ENCODE measurements at regions not wholly inside any gene's neighbourhood (a gene's known extent, or its start where the extent isn't known, plus 50 kb on each side); places are given as distances from the start of the nearest gene placed in this dataset.
"Not testable (repeated sequence)": the region's sequence is repeated elsewhere in the genome, so short reads cannot be mapped to it uniquely, and the experiment has no call there.

DNA sequence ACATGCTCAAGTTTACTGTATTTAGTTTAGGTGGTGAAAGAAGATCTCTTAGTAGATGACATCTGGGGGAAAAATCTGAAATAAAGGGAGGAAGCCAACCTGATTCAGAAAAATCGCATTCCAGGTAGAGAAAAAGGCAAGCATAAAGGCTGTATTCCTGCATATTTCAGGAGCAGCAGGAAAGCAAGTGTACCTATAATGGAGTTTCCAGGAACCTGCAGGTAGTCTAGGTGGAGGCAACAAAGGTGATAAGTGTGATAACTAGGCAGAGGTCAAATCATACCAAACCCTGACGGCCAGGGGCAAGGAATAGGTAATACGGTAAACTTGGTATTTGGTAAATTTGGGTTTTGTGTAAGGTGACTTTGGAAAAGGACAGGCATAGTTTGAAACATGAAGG is 132.8 kb upstream of the GOT2 start:
- H3K4me1 ChIP-seq (ENCODE audit: low read depth), result no peaks in the 10 kb centered on the region
- H3K27ac ChIP-seq, result no peak overlapping the region
- H3K9me3 ChIP-seq (ENCODE audit: low read depth), result no peaks in the 10 kb centered on the region
- DNase-seq (ENCODE audit: low read depth in 1 of 2, low spot score in 1 of 2), result no peak
- no peak overlapping the region for H3K4me3 ChIP-seq
- TF ChIP-seq, protein P1, sequence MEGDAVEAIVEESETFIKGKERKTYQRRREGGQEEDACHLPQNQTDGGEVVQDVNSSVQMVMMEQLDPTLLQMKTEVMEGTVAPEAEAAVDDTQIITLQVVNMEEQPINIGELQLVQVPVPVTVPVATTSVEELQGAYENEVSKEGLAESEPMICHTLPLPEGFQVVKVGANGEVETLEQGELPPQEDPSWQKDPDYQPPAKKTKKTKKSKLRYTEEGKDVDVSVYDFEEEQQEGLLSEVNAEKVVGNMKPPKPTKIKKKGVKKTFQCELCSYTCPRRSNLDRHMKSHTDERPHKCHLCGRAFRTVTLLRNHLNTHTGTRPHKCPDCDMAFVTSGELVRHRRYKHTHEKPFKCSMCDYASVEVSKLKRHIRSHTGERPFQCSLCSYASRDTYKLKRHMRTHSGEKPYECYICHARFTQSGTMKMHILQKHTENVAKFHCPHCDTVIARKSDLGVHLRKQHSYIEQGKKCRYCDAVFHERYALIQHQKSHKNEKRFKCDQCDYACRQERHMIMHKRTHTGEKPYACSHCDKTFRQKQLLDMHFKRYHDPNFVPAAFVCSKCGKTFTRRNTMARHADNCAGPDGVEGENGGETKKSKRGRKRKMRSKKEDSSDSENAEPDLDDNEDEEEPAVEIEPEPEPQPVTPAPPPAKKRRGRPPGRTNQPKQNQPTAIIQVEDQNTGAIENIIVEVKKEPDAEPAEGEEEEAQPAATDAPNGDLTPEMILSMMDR (IDR thresholded peaks at IDR 0.05; ENCODE audit: low read depth, low read length), result no peak
- no peaks in the 10 kb centered on the region for H3K36me3 ChIP-seq
- no peaks in the 10 kb centered on the region for H3K27me3 ChIP-seq

DNA sequence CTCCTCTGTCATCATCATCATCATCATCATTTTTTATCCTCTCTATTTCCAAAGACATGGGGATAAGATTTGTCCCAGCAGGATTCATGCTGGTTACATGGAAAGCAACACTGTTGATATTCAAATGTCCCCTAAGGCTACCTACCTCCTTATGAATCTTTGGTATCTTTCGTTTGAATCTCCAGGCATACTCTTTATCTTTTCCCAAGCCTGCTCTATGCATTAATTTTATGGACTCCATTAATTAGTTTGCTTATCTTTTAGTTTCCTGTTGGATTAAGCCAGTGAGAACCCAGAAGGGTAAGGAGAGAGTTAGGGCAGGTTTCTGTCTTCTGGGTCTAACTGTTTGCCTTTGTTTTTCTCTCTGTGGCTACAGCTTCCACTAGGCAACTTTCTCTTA is 129.6 kb upstream of the GOT2 start:
- H3K27ac ChIP-seq, result no peak overlapping the region

DNA sequence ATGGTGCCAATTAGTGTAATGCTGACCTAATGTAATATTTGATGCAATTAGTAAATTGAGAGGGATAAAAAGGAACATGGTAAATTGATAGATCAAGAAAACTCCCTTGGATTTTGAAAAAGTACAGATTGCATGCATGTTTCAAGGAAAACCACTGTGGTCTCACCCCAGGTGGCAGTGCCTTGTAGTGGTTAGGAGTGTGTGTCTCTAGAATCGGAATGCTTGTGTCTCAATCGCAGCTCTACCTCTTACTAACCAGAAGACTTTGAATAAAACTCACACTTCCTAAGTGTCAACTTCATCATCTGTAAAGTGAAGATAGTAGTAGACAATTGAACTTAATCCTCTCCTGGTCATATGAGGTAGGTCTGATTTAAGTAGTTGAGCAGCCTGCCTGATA is 128.9 kb upstream of the GOT2 start:
- DNase-seq (ENCODE audit: low read depth in 1 of 2, low spot score in 1 of 2), result no peak
- Histone ChIP-seq H3K27me3 (no peaks in the 10 kb centered on the region), H3K4me1 (ENCODE audit: low read depth) (peaks cover 11% of the 10 kb centered on the region), H3K36me3 (no peaks in the 10 kb centered on the region), H3K4me3 (no peak overlapping the region), H3K27ac (no peak overlapping the region), H3K9me3 (ENCODE audit: low read depth) (no peaks in the 10 kb centered on the region)
- TF ChIP-seq, protein P1 (IDR thresholded peaks at IDR 0.05; ENCODE audit: low read depth, low read length), result no peak

More for the DNA sequence above, 129.6 kb upstream of the GOT2 start:
- no peaks in the 10 kb centered on the region for H3K27me3 ChIP-seq
- peaks cover 11% of the 10 kb centered on the region for H3K4me1 ChIP-seq (ENCODE audit: low read depth)
- no peaks in the 10 kb centered on the region for H3K36me3 ChIP-seq
- DNase-seq (ENCODE audit: low read depth in 1 of 2, low spot score in 1 of 2), result no peak
- TF ChIP-seq, protein P1 (IDR thresholded peaks at IDR 0.05; ENCODE audit: low read depth, low read length), result no peak
- H3K4me3 ChIP-seq, result no peak overlapping the region
- no peaks in the 10 kb centered on the region for H3K9me3 ChIP-seq (ENCODE audit: low read depth)

DNA sequence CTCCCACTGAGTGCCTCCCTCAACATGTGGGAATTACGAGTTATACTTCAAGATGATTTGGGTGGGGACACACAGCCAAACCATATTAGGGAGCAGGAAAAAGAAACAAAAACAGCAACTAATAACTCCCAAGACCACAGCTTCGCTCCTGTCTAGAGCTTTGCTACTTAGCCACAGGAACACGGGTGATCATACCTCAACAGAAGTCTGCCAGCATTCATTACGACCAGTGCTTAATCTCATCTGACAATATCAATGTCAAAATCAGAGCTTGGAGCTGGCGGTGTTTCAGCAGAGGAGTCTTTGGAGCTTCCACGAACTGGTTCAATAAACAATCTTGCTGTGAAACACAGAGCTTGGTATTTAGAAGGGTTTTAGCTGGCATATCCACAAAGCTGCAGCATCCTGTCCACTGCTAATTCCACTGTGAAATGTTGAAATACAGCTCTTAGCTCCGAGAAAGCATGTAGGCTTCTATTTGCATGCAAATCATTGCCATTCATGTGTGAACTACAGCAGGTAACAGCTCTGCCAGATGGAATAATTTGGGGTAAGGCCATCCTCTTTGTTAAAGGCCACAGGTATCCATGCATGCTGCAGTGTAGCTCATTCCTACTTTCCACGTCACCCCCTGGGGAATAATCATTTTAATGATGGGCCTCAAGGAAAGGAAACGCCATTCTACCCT is 128.4 kb upstream of the GOT2 start:
- no peak overlapping the region for H3K27ac ChIP-seq
- TF ChIP-seq, protein P1 (IDR thresholded peaks at IDR 0.05; ENCODE audit: low read depth, low read length), result no peak
- no peaks in the 10 kb centered on the region for H3K9me3 ChIP-seq (ENCODE audit: low read depth)
- no peak for DNase-seq (ENCODE audit: low read depth in 1 of 2, low spot score in 1 of 2)
- H3K4me1 ChIP-seq (ENCODE audit: low read depth), result peaks cover 11% of the 10 kb centered on the region
- H3K27me3 ChIP-seq, result no peaks in the 10 kb centered on the region
- no peaks in the 10 kb centered on the region for H3K36me3 ChIP-seq
- H3K4me3 ChIP-seq, result no peak overlapping the region

DNA sequence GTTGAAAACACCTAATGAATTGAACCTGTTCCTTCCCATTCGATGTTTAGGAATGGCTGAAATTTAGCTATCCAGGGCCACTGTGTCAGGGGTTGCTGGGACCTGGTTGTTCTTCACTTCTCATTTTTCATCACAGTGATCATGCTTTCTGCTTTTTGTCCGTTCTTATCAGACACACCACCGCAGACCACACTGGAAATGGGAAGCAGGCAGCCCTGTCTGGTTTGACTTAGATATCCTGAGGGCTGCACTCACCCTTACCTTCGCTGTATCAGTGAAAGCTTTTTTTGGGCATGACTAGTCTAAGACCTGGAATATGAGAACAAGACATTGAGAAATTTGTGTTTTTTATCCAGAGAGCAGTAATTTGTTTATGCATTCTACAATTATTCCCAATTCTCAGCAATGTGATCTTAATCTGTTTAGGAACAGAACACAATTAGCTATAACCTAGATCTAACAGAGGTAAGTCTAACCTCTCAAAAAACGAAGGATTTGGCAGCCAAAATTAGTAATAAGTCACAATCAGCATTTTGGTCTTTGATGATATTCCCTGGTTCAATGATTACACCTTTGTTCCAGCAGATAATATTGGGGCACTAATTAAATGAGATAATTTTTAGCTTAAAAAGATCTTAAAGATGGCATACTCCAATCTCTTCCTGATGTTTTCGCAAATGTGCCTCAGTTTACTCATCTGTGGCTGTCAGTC is 126.0 kb upstream of the GOT2 start:
- TF ChIP-seq, protein P1 (IDR thresholded peaks at IDR 0.05; ENCODE audit: low read depth, low read length), result no peak
- H3K36me3 ChIP-seq, result no peaks in the 10 kb centered on the region
- H3K27me3 ChIP-seq, result no peaks in the 10 kb centered on the region
- H3K4me3 ChIP-seq, result no peak overlapping the region
- DNase-seq (ENCODE audit: low read depth in 1 of 2, low spot score in 1 of 2), result peak in 1 of 2 donors; percentile 57
- peak overlapping the region; percentile 7 for H3K27ac ChIP-seq
- H3K4me1 ChIP-seq (ENCODE audit: low read depth), result peaks cover 11% of the 10 kb centered on the region
- H3K9me3 ChIP-seq (ENCODE audit: low read depth), result no peaks in the 10 kb centered on the region

DNA sequence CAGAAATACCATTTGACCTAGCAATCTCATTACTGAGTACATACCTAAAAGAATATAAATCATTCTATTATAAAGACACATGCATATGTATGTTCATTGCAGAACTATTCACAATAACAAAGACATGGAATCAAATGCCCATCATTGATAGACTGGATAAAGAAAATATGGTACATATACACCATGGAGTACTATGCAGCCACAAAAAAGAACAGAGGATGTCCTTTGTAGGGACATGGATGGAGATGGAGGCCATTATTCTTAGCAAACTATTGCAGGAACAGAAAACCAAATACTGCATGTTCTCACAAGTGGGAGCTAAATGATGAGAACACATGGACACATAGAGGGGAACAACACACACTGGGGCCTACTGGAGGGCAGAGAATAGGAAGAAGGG is 124.5 kb upstream of the GOT2 start:
- not testable (repeated sequence) for H3K4me3 ChIP-seq; H3K27ac ChIP-seq; DNase-seq (ENCODE audit: low read depth in 1 of 2, low spot score in 1 of 2); H3K27me3 ChIP-seq; H3K9me3 ChIP-seq (ENCODE audit: low read depth); H3K36me3 ChIP-seq
- peaks cover 11% of the 10 kb centered on the region for H3K4me1 ChIP-seq (ENCODE audit: low read depth)

Data from cardiac muscle cell (in vitro differentiated cells and primary cell).